MM.1S (cell line): ENCODE measurements at regions not wholly inside any gene's neighbourhood (a gene's known extent, or its start where the extent isn't known, plus 50 kb on each side); places are given as distances from the start of the nearest gene placed in this dataset.

ENCODE experiments used
- EZH2 ChIP-seq: fragments of 300-600 bp; sonication (generic); optimal IDR thresholded peaks from 2 replicates; pipeline ENCODE3; 2017; ENCODE audit warnings: low read depth, mild to moderate bottlenecking, antibody characterized with exemption, low read length, mixed read lengths
- TF ChIP-seq, protein P1 (sequence below): fragments of 300-600 bp; sonication (generic); IDR thresholded peaks from 2 replicates; pipeline ENCODE4 v1.5.1; 2016; ENCODE audit warnings: antibody characterized with exemption, low read length, mixed read lengths

DNA sequence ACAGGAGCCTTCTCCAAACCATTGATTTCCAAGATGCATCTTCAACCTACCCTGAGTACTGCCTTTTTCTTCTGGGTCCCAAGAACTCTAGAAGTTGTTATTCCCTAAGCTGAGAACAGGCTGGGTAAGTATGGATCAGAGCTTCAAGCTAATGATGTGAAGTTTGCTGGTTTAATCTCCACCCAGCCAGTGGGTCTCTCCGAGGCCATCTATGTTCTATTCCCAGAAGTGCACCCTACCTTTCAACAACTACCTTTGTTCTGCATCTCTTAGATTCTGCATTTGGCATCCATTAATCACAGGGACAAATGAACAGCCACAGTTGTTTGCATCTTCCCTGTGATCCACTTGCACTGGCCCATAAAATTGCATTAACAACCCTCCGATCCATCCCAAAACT lies 246.2 kb downstream of the HIVEP2 start:
- TF ChIP-seq, protein P1, sequence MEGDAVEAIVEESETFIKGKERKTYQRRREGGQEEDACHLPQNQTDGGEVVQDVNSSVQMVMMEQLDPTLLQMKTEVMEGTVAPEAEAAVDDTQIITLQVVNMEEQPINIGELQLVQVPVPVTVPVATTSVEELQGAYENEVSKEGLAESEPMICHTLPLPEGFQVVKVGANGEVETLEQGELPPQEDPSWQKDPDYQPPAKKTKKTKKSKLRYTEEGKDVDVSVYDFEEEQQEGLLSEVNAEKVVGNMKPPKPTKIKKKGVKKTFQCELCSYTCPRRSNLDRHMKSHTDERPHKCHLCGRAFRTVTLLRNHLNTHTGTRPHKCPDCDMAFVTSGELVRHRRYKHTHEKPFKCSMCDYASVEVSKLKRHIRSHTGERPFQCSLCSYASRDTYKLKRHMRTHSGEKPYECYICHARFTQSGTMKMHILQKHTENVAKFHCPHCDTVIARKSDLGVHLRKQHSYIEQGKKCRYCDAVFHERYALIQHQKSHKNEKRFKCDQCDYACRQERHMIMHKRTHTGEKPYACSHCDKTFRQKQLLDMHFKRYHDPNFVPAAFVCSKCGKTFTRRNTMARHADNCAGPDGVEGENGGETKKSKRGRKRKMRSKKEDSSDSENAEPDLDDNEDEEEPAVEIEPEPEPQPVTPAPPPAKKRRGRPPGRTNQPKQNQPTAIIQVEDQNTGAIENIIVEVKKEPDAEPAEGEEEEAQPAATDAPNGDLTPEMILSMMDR: no peak
- no peak for TF ChIP-seq EZH2
